SK-N-SH (cell line): ENCODE measurements at regions not wholly inside any gene's neighbourhood (a gene's known extent, or its start where the extent isn't known, plus 50 kb on each side); places are given as distances from the start of the nearest gene placed in this dataset.
A peak's percentile ranks its signal among the peaks of the same experiment; 100 is the strongest.

Experiments used
- CTCF ChIA-PET: fragments of 300-600, 350-600 bp; formaldehyde crosslinking; extraction: SDS; loops from one replicate; lab custom pipeline; 2021; lab: Yijun Ruan, JAX
- POLR2A ChIA-PET: fragments of 350-600 bp; sonication (Branson Sonifier 250); formaldehyde crosslinking; extraction: SDS; loops from one replicate; lab custom pipeline; 2020; ENCODE audit warnings: antibody characterized with exemption, inconsistent platforms; lab: Yijun Ruan, JAX
- DNase-seq: peaks from one replicate; pipeline ENCODE4 v3.0.0; 2012
- H2AFZ ChIP-seq: fragments of 200-600 bp; sonication (generic); 2 replicates; pipeline ENCODE4 v1.8.1; 2016; ENCODE audit warnings: antibody characterized with exemption, mild to moderate bottlenecking, low read depth
- H3F3A ChIP-seq: fragments of 200-600 bp; sonication (generic); replicated peaks from 2 replicates; pipeline ENCODE3; 2016; ENCODE audit warnings: antibody characterized with exemption, mild to moderate bottlenecking; ENCODE audit not compliant: insufficient read depth
- H3K27ac ChIP-seq, 2 experiments: fragments of 200-500 bp in 1 of 2; fragments of 200-600 bp in 1 of 2; sonication (Bioruptor generic) in 1 of 2; sonication (generic), shearing (Covaris generic) in 1 of 2; 2 replicates each; pipeline versions ENCODE4 v1.5.1 to v1.6.1; 2014 to 2016; ENCODE audit warnings: low read depth in 2 of 2, inconsistent platforms in 1 of 2, low read length in 1 of 2, mild to moderate bottlenecking in 1 of 2, mixed read lengths in 1 of 2
- H3K27me3 ChIP-seq: fragments of 200-600 bp; sonication (generic), shearing (Covaris generic); 2 replicates; pipeline ENCODE4 v1.6.1; 2016; ENCODE audit warnings: mixed run types; ENCODE audit not compliant: insufficient read depth
- H3K36me3 ChIP-seq, 2 experiments: fragments of 200-500 bp in 1 of 2; fragments of 200-600 bp in 1 of 2; sonication (Bioruptor generic) in 1 of 2; sonication (generic) in 1 of 2; replicated peaks in 1 of 2; 2 replicates each; pipeline versions ENCODE3 to v1.5.1; 2014 to 2016; ENCODE audit warnings: low read length in 1 of 2, mild to moderate bottlenecking in 1 of 2; ENCODE audit not compliant: insufficient read depth in 2 of 2, control insufficient read depth in 1 of 2
- H3K4me1 ChIP-seq, 2 experiments: fragments of 200-500 bp in 1 of 2; fragments of 200-600 bp in 1 of 2; sonication (Bioruptor generic) in 1 of 2; sonication (generic), shearing (Covaris generic) in 1 of 2; 2 replicates each; pipeline versions ENCODE4 v1.5.1 to v1.6.1; 2014 to 2016; ENCODE audit warnings: low read depth in 1 of 2, low read length in 1 of 2, mixed run types in 1 of 2; ENCODE audit not compliant: insufficient read depth in 2 of 2, control insufficient read depth in 1 of 2
- H3K4me2 ChIP-seq: fragments of 200-600 bp; sonication (generic), shearing (Covaris generic); 2 replicates; pipeline ENCODE4 v1.6.1; 2017; ENCODE audit warnings: mixed run types
- H3K4me3 ChIP-seq, 2 experiments: fragments of 200-500 bp in 1 of 2; fragments of 200-600 bp in 1 of 2; sonication (Bioruptor generic) in 1 of 2; sonication (generic), shearing (Covaris generic) in 1 of 2; 2 replicates each; pipeline versions ENCODE4 v1.5.1 to v1.8.1; 2014 to 2016; ENCODE audit warnings: low read depth in 2 of 2, inconsistent platforms in 1 of 2, low read length in 1 of 2, mild to moderate bottlenecking in 1 of 2, mixed read lengths in 1 of 2, moderate library complexity in 1 of 2
- H3K79me2 ChIP-seq: fragments of 200-600 bp; sonication (generic); 2 replicates; pipeline ENCODE4 v1.8.1; 2017; ENCODE audit warnings: mild to moderate bottlenecking; ENCODE audit not compliant: insufficient read depth
- H3K9ac ChIP-seq: fragments of 200-600 bp; sonication (generic); 2 replicates; pipeline ENCODE4 v1.6.1; 2017; ENCODE audit warnings: mixed run types
- H3K9me2 ChIP-seq: fragments of 200-600 bp; sonication (generic); 2 replicates; pipeline ENCODE4 v1.6.1; 2017; ENCODE audit warnings: mixed run types
- H3K9me3 ChIP-seq: fragments of 200-600 bp; sonication (generic); 2 replicates; pipeline ENCODE4 v1.6.1; 2017; ENCODE audit warnings: mixed run types, mild to moderate bottlenecking, moderate library complexity
- H4K20me1 ChIP-seq: fragments of 200-600 bp; sonication (generic); 2 replicates; pipeline ENCODE4 v1.6.1; 2017; ENCODE audit warnings: mild to moderate bottlenecking, mixed run types; ENCODE audit not compliant: insufficient read depth
- REST ChIP-seq: IDR thresholded peaks from 2 replicates; pipeline ENCODE4 v1.6.1; 2012; ENCODE audit warnings: mild to moderate bottlenecking, low read depth, low read length, moderate library complexity
- RFX5 ChIP-seq: IDR thresholded peaks from 2 replicates; pipeline ENCODE4 v1.6.1; 2012; ENCODE audit warnings: mild to moderate bottlenecking, improper control_type of control experiment, low read length
- TAF1 ChIP-seq: IDR thresholded peaks from 2 replicates; pipeline ENCODE4 v1.6.1; 2012; ENCODE audit warnings: low read depth, mild to moderate bottlenecking, low read length, moderate library complexity, borderline replicate concordance
- USF1 ChIP-seq: IDR thresholded peaks from 2 replicates; pipeline ENCODE4 v1.4.0; 2012; ENCODE audit warnings: low read depth, borderline replicate concordance
- USF2 ChIP-seq: fragments of 150-350 bp; IDR thresholded peaks from 2 replicates; pipeline ENCODE4 v1.6.1; 2017; ENCODE audit warnings: antibody characterized with exemption, low read length, low read depth, borderline replicate concordance
- ZBTB33 ChIP-seq: IDR thresholded peaks from 2 replicates; pipeline ENCODE4 v1.4.0; 2012; ENCODE audit warnings: low read depth, borderline replicate concordance
- WGBS: methylation state at CpG from one replicate; pipeline ENCODE4 v1.1.6; 2017; ENCODE audit warnings: low lambda C conversion rate; 5-methylcytosine and 5-hydroxymethylcytosine counted together

GRCh38 chr12:131192951-131193350, 239.2 kb downstream of the ADGRD1 start:
- POLR2A ChIA-PET, result no interaction called here
- H3K4me2 ChIP-seq, result no peak overlapping the region
- CTCF ChIA-PET, result no interaction called here
- H3K27me3 ChIP-seq, result no peaks in the 10 kb centered on the region
- no peak overlapping the region for H3K27ac ChIP-seq
- no peaks in the 10 kb centered on the region for H3K4me1 ChIP-seq
- TF ChIP-seq RFX5, result no peak
- no peaks in the 10 kb centered on the region for H3F3A ChIP-seq
- no peaks in the 10 kb centered on the region for H3K36me3 ChIP-seq
- no peak for DNase-seq
- no peak overlapping the region for H2AFZ ChIP-seq
- H3K9me2 ChIP-seq, result no peaks in the 10 kb centered on the region
- no peak overlapping the region for H3K4me3 ChIP-seq
- no peaks in the 10 kb centered on the region for H4K20me1 ChIP-seq
- 51% methylated on average over 5 of the region's 7 CpGs for WGBS
- H3K9me3 ChIP-seq, result no peaks in the 10 kb centered on the region
- H3K9ac ChIP-seq, result no peak overlapping the region
- H3K79me2 ChIP-seq, result no peaks in the 10 kb centered on the region

- WGBS, result 36% methylated on average over 5 of the region's 5 CpGs
- POLR2A ChIA-PET, result no interaction called here
These were observed 240.5 kb downstream of the ADGRD1 start for GRCh38 chr12:131194166-131194565.

More at GRCh38 chr12:131194166-131194565, 240.5 kb downstream of the ADGRD1 start:
- H3K4me1 ChIP-seq, result no peaks in the 10 kb centered on the region
- H3K36me3 ChIP-seq, result no peaks in the 10 kb centered on the region
- H2AFZ ChIP-seq, result no peak overlapping the region
- peak; percentile 47 for DNase-seq
- peak; percentile 11; the same call in 1 of the 2 replicates for TF ChIP-seq USF2
- no peak for TF ChIP-seq REST
- TF ChIP-seq TAF1, result no peak
- TF ChIP-seq ZBTB33, result no peak
- peak; percentile 55; the same call in 1 of the 2 replicates for TF ChIP-seq USF1
- H3K79me2 ChIP-seq, result no peaks in the 10 kb centered on the region
- no peaks in the 10 kb centered on the region for H3K9me2 ChIP-seq
- no peaks in the 10 kb centered on the region for H4K20me1 ChIP-seq
- no peaks in the 10 kb centered on the region for H3F3A ChIP-seq
- no peak overlapping the region for H3K9ac ChIP-seq
- H3K27me3 ChIP-seq, result no peaks in the 10 kb centered on the region
- no peak overlapping the region for H3K27ac ChIP-seq
- H3K4me2 ChIP-seq, result no peak overlapping the region
- no peak overlapping the region for H3K4me3 ChIP-seq
- H3K9me3 ChIP-seq, result no peaks in the 10 kb centered on the region
- CTCF ChIA-PET, result no interaction called here
